ENCODE measurements at regions not wholly inside any gene's neighbourhood (a gene's known extent, or its start where the extent isn't known, plus 50 kb on each side); places are given as distances from the start of the nearest gene placed in this dataset.

DNA sequence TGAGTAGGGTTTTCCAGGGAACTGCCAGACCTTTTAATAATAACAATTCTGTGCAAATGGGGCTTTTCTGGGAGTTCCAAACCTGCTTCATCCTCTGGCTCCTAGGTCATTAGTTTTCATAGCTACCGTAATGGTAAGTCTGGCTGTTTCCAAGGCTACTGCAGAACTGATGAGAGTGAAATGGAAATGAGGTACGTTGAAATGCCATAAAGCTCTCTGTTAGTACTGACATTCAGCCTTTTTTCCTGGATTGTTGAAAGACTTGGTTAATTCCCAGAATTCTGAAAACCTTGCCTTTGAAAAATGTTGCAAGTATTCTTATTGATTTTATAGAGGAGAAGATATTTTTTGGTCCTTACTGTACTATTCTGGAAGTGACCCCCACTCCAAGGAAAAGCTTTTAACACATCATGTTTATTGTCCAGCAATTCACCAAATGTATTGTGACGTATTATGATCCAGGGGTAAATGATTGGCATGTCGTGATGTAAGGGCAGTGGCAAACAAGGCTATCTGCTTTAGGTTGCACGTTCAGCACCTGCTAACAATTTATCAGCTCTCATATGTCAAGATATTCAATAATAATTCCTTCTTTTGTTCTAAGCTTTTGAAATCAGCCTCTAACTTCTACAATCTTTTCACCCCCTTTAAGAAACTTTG, 767.0 kb upstream of the RAB6C start:
- TF ChIP-seq, protein P1, sequence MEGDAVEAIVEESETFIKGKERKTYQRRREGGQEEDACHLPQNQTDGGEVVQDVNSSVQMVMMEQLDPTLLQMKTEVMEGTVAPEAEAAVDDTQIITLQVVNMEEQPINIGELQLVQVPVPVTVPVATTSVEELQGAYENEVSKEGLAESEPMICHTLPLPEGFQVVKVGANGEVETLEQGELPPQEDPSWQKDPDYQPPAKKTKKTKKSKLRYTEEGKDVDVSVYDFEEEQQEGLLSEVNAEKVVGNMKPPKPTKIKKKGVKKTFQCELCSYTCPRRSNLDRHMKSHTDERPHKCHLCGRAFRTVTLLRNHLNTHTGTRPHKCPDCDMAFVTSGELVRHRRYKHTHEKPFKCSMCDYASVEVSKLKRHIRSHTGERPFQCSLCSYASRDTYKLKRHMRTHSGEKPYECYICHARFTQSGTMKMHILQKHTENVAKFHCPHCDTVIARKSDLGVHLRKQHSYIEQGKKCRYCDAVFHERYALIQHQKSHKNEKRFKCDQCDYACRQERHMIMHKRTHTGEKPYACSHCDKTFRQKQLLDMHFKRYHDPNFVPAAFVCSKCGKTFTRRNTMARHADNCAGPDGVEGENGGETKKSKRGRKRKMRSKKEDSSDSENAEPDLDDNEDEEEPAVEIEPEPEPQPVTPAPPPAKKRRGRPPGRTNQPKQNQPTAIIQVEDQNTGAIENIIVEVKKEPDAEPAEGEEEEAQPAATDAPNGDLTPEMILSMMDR (conservative IDR thresholded peaks at IDR 0.05 in 1 of 2, IDR thresholded peaks at IDR 0.05 in 1 of 2; ENCODE audit: low read depth in 1 of 2, low read length in 2 of 2) = no peak
- no peak for TF ChIP-seq EZH2 (IDR thresholded peaks at IDR 0.05; ENCODE audit: low read length, missing control alignments)
